Adrenal gland (tissue), 9 donors: ENCODE measurements at regions not wholly inside any gene's neighbourhood (a gene's known extent, or its start where the extent isn't known, plus 50 kb on each side); places are given as distances from the start of the nearest gene placed in this dataset.

Source experiments
- DNase-seq, 7 donors: peaks; one replicate each; pipeline ENCODE4 v3.0.0-alpha.2; 2019 to 2020
- H3K27ac ChIP-seq, 5 donors: fragments of 200-600 bp; sonication (generic) in 4 of 5; 1 replicate in 3 of 5; 2 replicates in 2 of 5; pipeline versions ENCODE4 v1.5.1 to v1.8.0; 2016 to 2020; ENCODE audit warnings: mild to moderate bottlenecking in 1 of 5
- H3K27me3 ChIP-seq: fragments of 200-600 bp; 2 replicates; pipeline ENCODE4 v1.8.0; 2021
- H3K36me3 ChIP-seq, 2 donors: fragments of 200-600 bp; replicated peaks in 1 of 2; 1 replicate in 1 of 2; 2 replicates in 1 of 2; pipeline versions ENCODE4 v1.5.1 to v1.8.0; 2018 to 2022
- H3K4me1 ChIP-seq, 2 donors: fragments of 200-600 bp; replicated peaks in 1 of 2; 1 replicate in 1 of 2; 2 replicates in 1 of 2; pipeline versions ENCODE4 v1.5.1 to v1.8.0; 2018 to 2021
- H3K4me3 ChIP-seq, 4 donors: fragments of 200-600 bp; sonication (generic) in 3 of 4; one replicate each; pipeline ENCODE4 v1.5.1; 2016 to 2018
- H3K9me3 ChIP-seq, 3 donors: fragments of 200-600 bp; sonication (generic) in 1 of 3; replicated peaks in 1 of 3; 1 replicate in 2 of 3; 2 replicates in 1 of 3; pipeline versions ENCODE4 v1.5.1 to v1.8.0; 2016 to 2021
- CTCF ChIP-seq, 6 experiments: fragments of 450-650 bp in 4 of 6; fragments of 200-600 bp in 2 of 6; sonication (generic) in 1 of 6; IDR thresholded peaks; 1 replicate in 5 of 6; 2 replicates in 1 of 6; pipeline versions ENCODE4 v1.5.1 to v1.8.0; 2016 to 2021; ENCODE audit warnings: antibody characterized with exemption in 6 of 6, mild to moderate bottlenecking in 2 of 6, moderate library complexity in 1 of 6
- POLR2A ChIP-seq, 2 donors: fragments of 450-650 bp; IDR thresholded peaks; one replicate each; pipeline ENCODE4 v1.6.1; 2017; ENCODE audit warnings: antibody characterized with exemption in 2 of 2, mild to moderate bottlenecking in 2 of 2, moderate library complexity in 1 of 2
- WGBS, 4 donors: extraction: QIAGEN DNeasy Blood & Tissue Kit in 2 of 4; methylation state at CpG; one replicate each; pipeline versions ENCODE4 v1.1.5 to v1.1.7; 2013 to 2017; 5-methylcytosine and 5-hydroxymethylcytosine counted together
- intact Hi-C, 2 donors: fragments of 100-400 bp; cut with DNase I; formaldehyde crosslinking; loops; one replicate each; pipeline versions ENCODE4 v1.14.1 to v1.15.0; 2022 to 2023
- donor health status: healthy with polysubstance abuse.
- donor health status: Bipolar disorder and iron deficiency.
- donor health status: DM: yes; HTN: yes; CAD: no.
- donor health status: DM: no; HTN: no; CAD: no.
- donor health status: DM: no; HTN: no; CAD: no.

DNA sequence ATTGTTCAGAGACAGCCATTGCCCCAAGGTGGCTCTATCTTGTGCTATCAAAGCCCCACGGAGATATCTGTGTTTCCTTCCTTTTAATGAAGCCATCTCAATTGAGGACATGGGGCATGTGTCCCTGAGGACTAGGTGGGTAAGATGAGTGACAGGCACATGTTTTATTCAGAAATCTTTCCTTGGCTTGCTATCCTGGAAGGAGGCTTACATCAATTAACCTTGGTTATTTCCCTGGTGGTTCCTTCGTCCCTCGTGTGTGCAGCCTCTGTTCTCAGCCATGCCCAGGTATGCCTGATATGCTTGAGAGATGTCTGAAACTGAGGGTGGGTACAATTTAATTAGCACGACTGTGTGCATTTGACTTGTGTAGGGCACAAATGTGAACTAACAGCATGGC, 102.2 kb upstream of the TUT7 start:
- TF ChIP-seq CTCF (IDR thresholded peaks at IDR 0.05) (no peak), POLR2A (IDR thresholded peaks at IDR 0.05) (no peak)
- no peak for DNase-seq
- H3K9me3 ChIP-seq, result no peaks in the 10 kb centered on the region
- no peaks in the 10 kb centered on the region for H3K36me3 ChIP-seq
- H3K27ac ChIP-seq, result no peak overlapping the region
- no peaks in the 10 kb centered on the region for H3K27me3 ChIP-seq
- WGBS, 4 donors, result 75 to 98% (median 87%) methylated on average over 4 of the region's 4 CpGs
- H3K4me3 ChIP-seq, result no peak overlapping the region
- H3K4me1 ChIP-seq, result no peaks in the 10 kb centered on the region
- intact Hi-C loops, result no loop called here

DNA sequence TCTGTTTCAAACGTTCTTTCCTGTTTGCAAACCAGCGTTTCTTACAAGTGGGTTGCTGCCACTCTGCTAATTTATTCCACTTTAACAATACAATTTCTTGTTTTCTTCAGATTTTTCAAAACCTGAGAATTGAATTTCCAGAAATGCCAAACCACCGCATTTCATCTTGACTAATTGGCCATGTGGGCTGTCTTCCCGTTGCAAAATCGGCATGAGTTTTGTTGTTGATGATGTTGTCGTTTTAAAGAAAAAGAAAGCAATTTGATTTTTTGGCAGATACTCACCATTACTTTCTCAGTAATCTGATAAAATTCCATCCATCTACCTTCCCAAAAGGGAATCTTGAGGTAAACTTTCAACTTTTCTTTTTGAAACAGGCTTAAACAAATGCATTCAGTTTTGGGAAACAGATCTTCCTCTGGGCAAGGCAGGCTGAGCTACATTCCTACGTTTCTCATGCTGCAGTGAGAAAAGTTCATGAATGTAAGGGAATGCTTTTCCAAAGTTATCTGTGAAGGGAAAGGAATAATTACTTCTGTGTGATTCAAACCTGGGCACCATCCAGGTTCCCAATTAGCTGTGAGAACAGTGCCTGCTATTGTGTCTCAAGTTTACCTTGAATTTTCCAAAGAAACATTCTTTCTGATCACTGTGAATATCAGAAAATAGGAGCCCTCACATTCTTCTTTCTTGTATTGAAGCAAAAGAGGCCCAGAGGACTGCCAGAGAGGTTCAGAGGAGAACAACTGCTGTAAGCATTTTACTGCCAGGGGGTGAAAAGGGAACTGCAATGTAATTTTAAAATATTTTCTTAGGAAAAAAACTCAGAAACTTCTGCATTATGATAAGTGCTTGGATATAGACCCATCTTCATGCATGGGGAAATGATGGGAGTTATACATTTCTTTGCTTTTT, 100.7 kb upstream of the TUT7 start:
- no peaks in the 10 kb centered on the region for H3K4me1 ChIP-seq
- DNase-seq, result no peak
- peak overlapping the region in 1 of 4 donors; percentile 23 for H3K4me3 ChIP-seq
- intact Hi-C loops, result no loop called here
- H3K9me3 ChIP-seq, result no peaks in the 10 kb centered on the region
- TF ChIP-seq CTCF (IDR thresholded peaks at IDR 0.05) (no peak), POLR2A (IDR thresholded peaks at IDR 0.05) (no peak)
- 40 to 42% (median 41%) methylated on average over 7 of the region's 7 CpGs for WGBS, 4 donors
- H3K27ac ChIP-seq, result peak overlapping the region in 1 of 5 donors; percentile 8
- H3K36me3 ChIP-seq, result no peaks in the 10 kb centered on the region
- H3K27me3 ChIP-seq, result no peaks in the 10 kb centered on the region

GRCh38 chr9:86452201-86452828, 98.1 kb upstream of the TUT7 start:
- no peaks in the 10 kb centered on the region for H3K9me3 ChIP-seq
- no peak for DNase-seq
- H3K27me3 ChIP-seq, result no peaks in the 10 kb centered on the region
- intact Hi-C loops, result no loop called here
- no peak overlapping the region for H3K27ac ChIP-seq
- H3K36me3 ChIP-seq, result no peaks in the 10 kb centered on the region
- H3K4me1 ChIP-seq, result no peaks in the 10 kb centered on the region
- TF ChIP-seq POLR2A (IDR thresholded peaks at IDR 0.05), result no peak
- TF ChIP-seq CTCF (IDR thresholded peaks at IDR 0.05), result no peak
- 47 to 74% (median 60%) methylated on average over 3 of the region's 3 CpGs for WGBS, 4 donors
- H3K4me3 ChIP-seq, result no peak overlapping the region

- 69 to 84% (median 76%) methylated on average over 2 of the region's 2 CpGs for WGBS, 4 donors
- Histone ChIP-seq H3K27ac (no peak overlapping the region), H3K4me1 (no peaks in the 10 kb centered on the region), H3K4me3 (no peak overlapping the region), H3K36me3 (no peaks in the 10 kb centered on the region), H3K9me3 (no peaks in the 10 kb centered on the region), H3K27me3 (no peaks in the 10 kb centered on the region)
- TF ChIP-seq POLR2A (IDR thresholded peaks at IDR 0.05), result no peak
- no peak for TF ChIP-seq CTCF (IDR thresholded peaks at IDR 0.05)
- intact Hi-C loops, result no loop called here
- DNase-seq, result no peak
These were observed 95.0 kb upstream of the TUT7 start for GRCh38 chr9:86449246-86449645.
